CD14-positive monocyte (primary cell): ENCODE measurements at regions not wholly inside any gene's neighbourhood (a gene's known extent, or its start where the extent isn't known, plus 50 kb on each side); places are given as distances from the start of the nearest gene placed in this dataset.

ENCODE experiments used
- DNase-seq, 3 donors: peaks; one replicate each; pipeline ENCODE4 v3.0.0-alpha.2; 2011 to 2022
- H2AFZ ChIP-seq: 2 replicates; pipeline ENCODE4 v1.6.0; 2012; ENCODE audit warnings: mild to moderate bottlenecking, low read depth, low read length, inconsistent platforms; ENCODE audit not compliant: insufficient read depth, poor library complexity, severe bottlenecking
- H3K27ac ChIP-seq, 2 donors: 1 replicate in 1 of 2; 2 replicates in 1 of 2; pipeline ENCODE4 v1.5.1; 2012 to 2013; ENCODE audit warnings: low read length in 2 of 2, control low read depth in 1 of 2, inconsistent platforms in 1 of 2, low read depth in 1 of 2, mild to moderate bottlenecking in 1 of 2
- H3K27me3 ChIP-seq, 2 donors: one replicate each; pipeline versions ENCODE4 v1.6.0 to v1.6.1; 2011 to 2013; ENCODE audit warnings: low read length in 2 of 2; ENCODE audit not compliant: control insufficient read depth in 2 of 2, insufficient read depth in 2 of 2
- H3K36me3 ChIP-seq, 2 donors: replicated peaks in 1 of 2; 1 replicate in 1 of 2; 2 replicates in 1 of 2; pipeline versions ENCODE4 v1.5.1 to v1.6.1; 2012 to 2013; ENCODE audit warnings: low read length in 2 of 2, control low read depth in 1 of 2, inconsistent platforms in 1 of 2, mild to moderate bottlenecking in 1 of 2; ENCODE audit not compliant: insufficient read depth in 2 of 2, control insufficient read depth in 1 of 2
- H3K4me1 ChIP-seq, 2 donors: 1 replicate in 1 of 2; 2 replicates in 1 of 2; pipeline versions ENCODE4 v1.5.1 to v1.6.1; 2012 to 2013; ENCODE audit warnings: low read length in 2 of 2, control low read depth in 1 of 2, inconsistent platforms in 1 of 2, mild to moderate bottlenecking in 1 of 2, moderate library complexity in 1 of 2; ENCODE audit not compliant: insufficient read depth in 2 of 2, control insufficient read depth in 1 of 2
- H3K4me2 ChIP-seq: replicated peaks from 2 replicates; pipeline ENCODE3; 2012; ENCODE audit warnings: low read length, moderate library complexity, mild to moderate bottlenecking; ENCODE audit not compliant: poor library complexity, severe bottlenecking; ENCODE audit errors: extremely low read depth
- H3K4me3 ChIP-seq, 3 experiments: fragments of 200-600 bp in 1 of 3; sonication (generic) in 1 of 3; replicated peaks in 1 of 3; 1 replicate in 2 of 3; 2 replicates in 1 of 3; pipeline ENCODE4 v1.5.1; 2011 to 2013; ENCODE audit warnings: low read length in 3 of 3, mild to moderate bottlenecking in 3 of 3, control low read depth in 2 of 3, low read depth in 2 of 3, inconsistent platforms in 1 of 3, moderate library complexity in 1 of 3
- H3K79me2 ChIP-seq: 2 replicates; pipeline ENCODE4 v1.6.0; 2012; ENCODE audit warnings: mild to moderate bottlenecking, control low read depth, inconsistent platforms, low read length, moderate library complexity; ENCODE audit not compliant: insufficient read depth
- H3K9ac ChIP-seq: 2 replicates; pipeline ENCODE4 v1.6.0; 2017; ENCODE audit warnings: low read length, mild to moderate bottlenecking; ENCODE audit not compliant: insufficient read depth, poor library complexity, severe bottlenecking
- H3K9me3 ChIP-seq, 2 donors: replicated peaks in 1 of 2; 1 replicate in 1 of 2; 2 replicates in 1 of 2; pipeline versions ENCODE4 v1.5.1 to v1.6.1; 2012 to 2013; ENCODE audit warnings: low read length in 2 of 2, control low read depth in 1 of 2; ENCODE audit not compliant: control insufficient read depth in 1 of 2, insufficient read depth in 1 of 2
- H4K20me1 ChIP-seq: 2 replicates; pipeline ENCODE4 v1.6.0; 2012; ENCODE audit warnings: mild to moderate bottlenecking, low read length, control low read depth, moderate library complexity; ENCODE audit not compliant: insufficient read depth
- H3K27ac Mint-ChIP-seq, 7 donors: one replicate each; pipeline ENCODE4 v1.8.0; 2020; ENCODE audit warnings: mild to moderate bottlenecking in 7 of 7, mixed read lengths in 7 of 7, moderate library complexity in 6 of 7, inconsistent platforms in 2 of 7
- H3K27me3 Mint-ChIP-seq, 3 donors: one replicate each; pipeline ENCODE4 v1.8.0; 2021 to 2022; ENCODE audit warnings: low read depth in 3 of 3, mild to moderate bottlenecking in 3 of 3, mixed read lengths in 3 of 3, moderate library complexity in 3 of 3, inconsistent platforms in 1 of 3
- H3K36me3 Mint-ChIP-seq, 2 donors: one replicate each; pipeline ENCODE4 v1.8.0; 2020; ENCODE audit warnings: mixed read lengths in 2 of 2, inconsistent platforms in 1 of 2, mild to moderate bottlenecking in 1 of 2
- H3K4me1 Mint-ChIP-seq: one replicate; pipeline ENCODE4 v1.8.0; 2020; ENCODE audit warnings: mild to moderate bottlenecking, mixed read lengths
- H3K4me3 Mint-ChIP-seq, 2 donors: one replicate each; pipeline ENCODE4 v1.8.0; 2020; ENCODE audit warnings: mild to moderate bottlenecking in 2 of 2, mixed read lengths in 2 of 2, moderate library complexity in 1 of 2
- H3K9me3 Mint-ChIP-seq, 7 donors: one replicate each; pipeline ENCODE4 v1.8.0; 2020 to 2022; ENCODE audit warnings: mixed read lengths in 7 of 7, mild to moderate bottlenecking in 6 of 7, moderate library complexity in 6 of 7, inconsistent platforms in 2 of 7
- WGBS: methylation state at CpG from one replicate; pipeline ENCODE4 v1.1.5; 2013; ENCODE audit warnings: missing lambda C conversion rate; ENCODE audit not compliant: insufficient coverage; 5-methylcytosine and 5-hydroxymethylcytosine counted together
- intact Hi-C, 2 donors: fragments of 100-400 bp; cut with micrococcal nuclease; formaldehyde crosslinking; loops; one replicate each; pipeline versions ENCODE4 v1.15.0 to v1.15.1; 2023
- TF ChIP-seq, protein P1 (sequence below): fragments of 200-600 bp; IDR thresholded peaks from one replicate; pipeline ENCODE4 v1.8.0; 2022; ENCODE audit warnings: antibody characterized with exemption, mild to moderate bottlenecking

- TF ChIP-seq, protein P1, sequence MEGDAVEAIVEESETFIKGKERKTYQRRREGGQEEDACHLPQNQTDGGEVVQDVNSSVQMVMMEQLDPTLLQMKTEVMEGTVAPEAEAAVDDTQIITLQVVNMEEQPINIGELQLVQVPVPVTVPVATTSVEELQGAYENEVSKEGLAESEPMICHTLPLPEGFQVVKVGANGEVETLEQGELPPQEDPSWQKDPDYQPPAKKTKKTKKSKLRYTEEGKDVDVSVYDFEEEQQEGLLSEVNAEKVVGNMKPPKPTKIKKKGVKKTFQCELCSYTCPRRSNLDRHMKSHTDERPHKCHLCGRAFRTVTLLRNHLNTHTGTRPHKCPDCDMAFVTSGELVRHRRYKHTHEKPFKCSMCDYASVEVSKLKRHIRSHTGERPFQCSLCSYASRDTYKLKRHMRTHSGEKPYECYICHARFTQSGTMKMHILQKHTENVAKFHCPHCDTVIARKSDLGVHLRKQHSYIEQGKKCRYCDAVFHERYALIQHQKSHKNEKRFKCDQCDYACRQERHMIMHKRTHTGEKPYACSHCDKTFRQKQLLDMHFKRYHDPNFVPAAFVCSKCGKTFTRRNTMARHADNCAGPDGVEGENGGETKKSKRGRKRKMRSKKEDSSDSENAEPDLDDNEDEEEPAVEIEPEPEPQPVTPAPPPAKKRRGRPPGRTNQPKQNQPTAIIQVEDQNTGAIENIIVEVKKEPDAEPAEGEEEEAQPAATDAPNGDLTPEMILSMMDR: no peak
- H3K36me3 Mint-ChIP-seq: no peaks in the 10 kb centered on the region
Measured at GRCh38 chr9:24439456-24439855, 106.2 kb downstream of the IZUMO3 start.

GRCh38 chr9:24438876-24439275 lies 106.8 kb downstream of the IZUMO3 start:
- TF ChIP-seq, protein P1: no peak
- H3K79me2 ChIP-seq: no peaks in the 10 kb centered on the region
- no peak overlapping the region for H3K4me2 ChIP-seq

More at GRCh38 chr9:24439456-24439855, 106.2 kb downstream of the IZUMO3 start:
- H3K4me1 ChIP-seq: no peaks in the 10 kb centered on the region
- DNase-seq: no peak
- Mint-ChIP-seq H3K4me1 (no peaks in the 10 kb centered on the region), H3K9me3 (peaks cover 0 to 14% (median 5%) of the 10 kb centered on the region in 7 donors), H3K4me3 (no peak overlapping the region), H3K27me3 (peaks cover 0 to 2% (median 0%) of the 10 kb centered on the region in 3 donors), H3K27ac (no peak overlapping the region)
- no peaks in the 10 kb centered on the region for H3K27me3 ChIP-seq
- H3K4me3 ChIP-seq: no peak overlapping the region
- H3K79me2 ChIP-seq: no peaks in the 10 kb centered on the region
- intact Hi-C loops: no loop called here
- peaks cover 0 to 13% of the 10 kb centered on the region in 2 donors for H3K9me3 ChIP-seq
- no peak overlapping the region for H3K27ac ChIP-seq
- H2AFZ ChIP-seq: no peak overlapping the region
- H4K20me1 ChIP-seq: no peaks in the 10 kb centered on the region
- no peaks in the 10 kb centered on the region for H3K36me3 ChIP-seq
- no peak overlapping the region for H3K9ac ChIP-seq
- H3K4me2 ChIP-seq: no peak overlapping the region

More at GRCh38 chr9:24438876-24439275, 106.8 kb downstream of the IZUMO3 start:
- no peaks in the 10 kb centered on the region for H3K4me1 Mint-ChIP-seq
- Histone ChIP-seq H3K27ac (no peak overlapping the region), H3K4me3 (no peak overlapping the region), H3K9me3 (peaks cover 0 to 13% of the 10 kb centered on the region in 2 donors), H4K20me1 (no peaks in the 10 kb centered on the region), H3K27me3 (no peaks in the 10 kb centered on the region), H2AFZ (no peak overlapping the region), H3K36me3 (no peaks in the 10 kb centered on the region), H3K9ac (no peak overlapping the region), H3K4me1 (no peaks in the 10 kb centered on the region)
- no peak for DNase-seq
- peaks cover 0 to 14% (median 5%) of the 10 kb centered on the region in 7 donors for H3K9me3 Mint-ChIP-seq
- intact Hi-C loops: no loop called here
- peaks cover 0 to 2% (median 0%) of the 10 kb centered on the region in 3 donors for H3K27me3 Mint-ChIP-seq
- no peaks in the 10 kb centered on the region for H3K36me3 Mint-ChIP-seq
- no peak overlapping the region for H3K27ac Mint-ChIP-seq
- H3K4me3 Mint-ChIP-seq: no peak overlapping the region
- WGBS: 75% methylated on average over 3 of the region's 3 CpGs
